Stimulated activated memory B cell treated with anti-CD40 and anti-IgM and Interleukin-4, amounts not matched to agents 10 μg/mL and 1 μg/mL and 100 μg/mL, for 72 hours (primary cell): ENCODE measurements at regions not wholly inside any gene's neighbourhood (a gene's known extent, or its start where the extent isn't known, plus 50 kb on each side); places are given as distances from the start of the nearest gene placed in this dataset.
"Not testable (repeated sequence)": the region's sequence is repeated elsewhere in the genome, so short reads cannot be mapped to it uniquely, and the experiment has no call there.

Source experiments
- ATAC-seq: fragments of 150-1000 bp; cut with Tn5 transposase; 2 replicates; pipeline ENCODE4 v1.10.0; 2021
- H3K27ac Mint-ChIP-seq: one replicate; pipeline ENCODE4 v1.8.0; 2022; ENCODE audit warnings: mild to moderate bottlenecking, mixed read lengths
- H3K27me3 Mint-ChIP-seq: one replicate; pipeline ENCODE4 v1.8.0; 2022; ENCODE audit warnings: mixed read lengths
- H3K36me3 Mint-ChIP-seq: one replicate; pipeline ENCODE4 v1.8.0; 2022; ENCODE audit warnings: mixed read lengths
- H3K4me1 Mint-ChIP-seq: one replicate; pipeline ENCODE4 v1.8.0; 2022; ENCODE audit warnings: mixed read lengths
- H3K4me3 Mint-ChIP-seq: one replicate; pipeline ENCODE4 v1.8.0; 2022; ENCODE audit warnings: mild to moderate bottlenecking, moderate library complexity, mixed read lengths
- H3K9me3 Mint-ChIP-seq: one replicate; pipeline ENCODE4 v1.8.0; 2022; ENCODE audit warnings: mixed read lengths

- Mint-ChIP-seq H3K27me3 (no peaks in the 10 kb centered on the region), H3K4me1 (no peaks in the 10 kb centered on the region), H3K4me3 (no peak overlapping the region), H3K36me3 (no peaks in the 10 kb centered on the region), H3K9me3 (no peaks in the 10 kb centered on the region), H3K27ac (no peak overlapping the region)
- ATAC-seq: no peak
Measured at GRCh38 chr1:81254068-81254467, 546.7 kb upstream of the ADGRL2 start.

- no peak for ATAC-seq
Measured at GRCh38 chr1:81252471-81253151, 548.1 kb upstream of the ADGRL2 start.

GRCh38 chr1:81250825-81251224 lies 549.9 kb upstream of the ADGRL2 start:
- H3K36me3 Mint-ChIP-seq, H3K4me3 Mint-ChIP-seq, H3K4me1 Mint-ChIP-seq, H3K27ac Mint-ChIP-seq, H3K9me3 Mint-ChIP-seq, H3K27me3 Mint-ChIP-seq, ATAC-seq: not testable (repeated sequence)

More at GRCh38 chr1:81252471-81253151, 548.1 kb upstream of the ADGRL2 start:
- peaks cover 3% of the 10 kb centered on the region for H3K9me3 Mint-ChIP-seq
- no peak overlapping the region for H3K27ac Mint-ChIP-seq
- no peaks in the 10 kb centered on the region for H3K36me3 Mint-ChIP-seq
- no peaks in the 10 kb centered on the region for H3K4me1 Mint-ChIP-seq
- H3K27me3 Mint-ChIP-seq: no peaks in the 10 kb centered on the region
- H3K4me3 Mint-ChIP-seq: no peak overlapping the region

GRCh38 chr1:81245084-81245715 lies 555.5 kb upstream of the ADGRL2 start:
- ATAC-seq, H3K27ac Mint-ChIP-seq, H3K27me3 Mint-ChIP-seq, H3K4me1 Mint-ChIP-seq, H3K4me3 Mint-ChIP-seq, H3K36me3 Mint-ChIP-seq, H3K9me3 Mint-ChIP-seq: not testable (repeated sequence)

GRCh38 chr1:81244612-81245011 lies 556.1 kb upstream of the ADGRL2 start:
- H3K4me3 Mint-ChIP-seq, H3K4me1 Mint-ChIP-seq, H3K27ac Mint-ChIP-seq, H3K27me3 Mint-ChIP-seq, H3K9me3 Mint-ChIP-seq, ATAC-seq, H3K36me3 Mint-ChIP-seq: not testable (repeated sequence)

- ATAC-seq: no peak
- Mint-ChIP-seq H3K4me3 (no peak overlapping the region), H3K36me3 (no peaks in the 10 kb centered on the region), H3K27me3 (no peaks in the 10 kb centered on the region), H3K4me1 (peaks cover 13% of the 10 kb centered on the region), H3K27ac (no peak overlapping the region), H3K9me3 (peaks cover 3% of the 10 kb centered on the region)
Measured at GRCh38 chr1:81242103-81242502, 558.6 kb upstream of the ADGRL2 start.

- H3K4me3 Mint-ChIP-seq: no peak overlapping the region
- no peak overlapping the region for H3K27ac Mint-ChIP-seq
- no peaks in the 10 kb centered on the region for H3K27me3 Mint-ChIP-seq
- H3K36me3 Mint-ChIP-seq: no peaks in the 10 kb centered on the region
- no peaks in the 10 kb centered on the region for H3K9me3 Mint-ChIP-seq
- ATAC-seq: no peak
- peaks cover 13% of the 10 kb centered on the region for H3K4me1 Mint-ChIP-seq
Measured at GRCh38 chr1:81238129-81238528, 562.6 kb upstream of the ADGRL2 start.

GRCh38 chr1:81237473-81238089 lies 563.2 kb upstream of the ADGRL2 start:
- Mint-ChIP-seq H3K4me1 (peaks cover 13% of the 10 kb centered on the region), H3K9me3 (no peaks in the 10 kb centered on the region), H3K4me3 (no peak overlapping the region), H3K36me3 (no peaks in the 10 kb centered on the region), H3K27me3 (no peaks in the 10 kb centered on the region), H3K27ac (no peak overlapping the region)
- ATAC-seq: no peak

GRCh38 chr1:81234237-81234636 lies 566.5 kb upstream of the ADGRL2 start:
- peaks cover 13% of the 10 kb centered on the region for H3K4me1 Mint-ChIP-seq
- H3K4me3 Mint-ChIP-seq: no peak overlapping the region
- no peaks in the 10 kb centered on the region for H3K27me3 Mint-ChIP-seq
- no peaks in the 10 kb centered on the region for H3K9me3 Mint-ChIP-seq
- no peak for ATAC-seq
- H3K27ac Mint-ChIP-seq: no peak overlapping the region
- no peaks in the 10 kb centered on the region for H3K36me3 Mint-ChIP-seq

GRCh38 chr1:81233591-81233990 lies 567.1 kb upstream of the ADGRL2 start:
- no peak overlapping the region for H3K4me3 Mint-ChIP-seq
- H3K4me1 Mint-ChIP-seq: peaks cover 12% of the 10 kb centered on the region
- no peak overlapping the region for H3K27ac Mint-ChIP-seq
- no peaks in the 10 kb centered on the region for H3K9me3 Mint-ChIP-seq
- no peaks in the 10 kb centered on the region for H3K27me3 Mint-ChIP-seq
- no peaks in the 10 kb centered on the region for H3K36me3 Mint-ChIP-seq
- ATAC-seq: no peak

GRCh38 chr1:81232420-81232819 lies 568.3 kb upstream of the ADGRL2 start:
- H3K9me3 Mint-ChIP-seq: no peaks in the 10 kb centered on the region
- H3K4me3 Mint-ChIP-seq: no peak overlapping the region
- ATAC-seq: no peak

GRCh38 chr1:81231729-81232038 lies 569.0 kb upstream of the ADGRL2 start:
- no peak for ATAC-seq
- Mint-ChIP-seq H3K4me1 (no peaks in the 10 kb centered on the region), H3K4me3 (no peak overlapping the region), H3K27ac (no peak overlapping the region), H3K9me3 (no peaks in the 10 kb centered on the region), H3K27me3 (no peaks in the 10 kb centered on the region), H3K36me3 (no peaks in the 10 kb centered on the region)

More at GRCh38 chr1:81232420-81232819, 568.3 kb upstream of the ADGRL2 start:
- no peaks in the 10 kb centered on the region for H3K36me3 Mint-ChIP-seq
- H3K4me1 Mint-ChIP-seq: no peaks in the 10 kb centered on the region
- no peaks in the 10 kb centered on the region for H3K27me3 Mint-ChIP-seq
- H3K27ac Mint-ChIP-seq: no peak overlapping the region

- Mint-ChIP-seq H3K4me1 (no peaks in the 10 kb centered on the region), H3K36me3 (no peaks in the 10 kb centered on the region), H3K9me3 (no peaks in the 10 kb centered on the region), H3K27ac (no peak overlapping the region), H3K27me3 (no peaks in the 10 kb centered on the region), H3K4me3 (no peak overlapping the region)
- ATAC-seq: no peak
Measured at GRCh38 chr1:81230983-81231728, 569.6 kb upstream of the ADGRL2 start.

- H3K9me3 Mint-ChIP-seq: no peaks in the 10 kb centered on the region
- H3K36me3 Mint-ChIP-seq: no peaks in the 10 kb centered on the region
- no peak overlapping the region for H3K27ac Mint-ChIP-seq
- H3K27me3 Mint-ChIP-seq: no peaks in the 10 kb centered on the region
- H3K4me1 Mint-ChIP-seq: no peaks in the 10 kb centered on the region
- ATAC-seq: no peak
- no peak overlapping the region for H3K4me3 Mint-ChIP-seq
Measured at GRCh38 chr1:81228926-81229325, 571.8 kb upstream of the ADGRL2 start.

- Mint-ChIP-seq H3K4me1 (no peaks in the 10 kb centered on the region), H3K9me3 (no peaks in the 10 kb centered on the region), H3K36me3 (no peaks in the 10 kb centered on the region), H3K27me3 (no peaks in the 10 kb centered on the region), H3K4me3 (no peak overlapping the region), H3K27ac (no peak overlapping the region)
- ATAC-seq: no peak
Measured at GRCh38 chr1:81226603-81226928, 574.2 kb upstream of the ADGRL2 start.
